ENCODE measurements at regions not wholly inside any gene's neighbourhood (a gene's known extent, or its start where the extent isn't known, plus 50 kb on each side); places are given as distances from the start of the nearest gene placed in this dataset.

DNA sequence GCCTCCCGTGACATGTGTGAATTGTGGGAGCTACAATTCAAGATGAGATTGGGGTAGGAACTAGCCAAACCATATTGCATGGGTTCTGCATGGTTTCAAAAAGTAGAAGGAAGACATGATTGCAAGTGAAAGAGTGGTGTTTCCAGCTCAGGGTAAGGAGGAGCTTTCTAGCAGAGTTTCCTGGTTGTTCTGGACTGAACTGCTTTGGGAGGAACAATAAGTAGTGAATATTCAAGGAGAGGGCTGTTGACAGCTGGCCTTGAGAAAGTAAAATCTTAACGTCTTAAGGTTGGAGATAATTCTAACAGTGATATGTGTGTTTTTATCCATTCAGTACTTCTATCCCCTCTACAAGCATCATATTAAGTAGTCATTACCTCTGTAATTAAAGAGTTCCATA, 62.2 kb upstream of the PRKG1 start:
- TF ChIP-seq, protein P1, sequence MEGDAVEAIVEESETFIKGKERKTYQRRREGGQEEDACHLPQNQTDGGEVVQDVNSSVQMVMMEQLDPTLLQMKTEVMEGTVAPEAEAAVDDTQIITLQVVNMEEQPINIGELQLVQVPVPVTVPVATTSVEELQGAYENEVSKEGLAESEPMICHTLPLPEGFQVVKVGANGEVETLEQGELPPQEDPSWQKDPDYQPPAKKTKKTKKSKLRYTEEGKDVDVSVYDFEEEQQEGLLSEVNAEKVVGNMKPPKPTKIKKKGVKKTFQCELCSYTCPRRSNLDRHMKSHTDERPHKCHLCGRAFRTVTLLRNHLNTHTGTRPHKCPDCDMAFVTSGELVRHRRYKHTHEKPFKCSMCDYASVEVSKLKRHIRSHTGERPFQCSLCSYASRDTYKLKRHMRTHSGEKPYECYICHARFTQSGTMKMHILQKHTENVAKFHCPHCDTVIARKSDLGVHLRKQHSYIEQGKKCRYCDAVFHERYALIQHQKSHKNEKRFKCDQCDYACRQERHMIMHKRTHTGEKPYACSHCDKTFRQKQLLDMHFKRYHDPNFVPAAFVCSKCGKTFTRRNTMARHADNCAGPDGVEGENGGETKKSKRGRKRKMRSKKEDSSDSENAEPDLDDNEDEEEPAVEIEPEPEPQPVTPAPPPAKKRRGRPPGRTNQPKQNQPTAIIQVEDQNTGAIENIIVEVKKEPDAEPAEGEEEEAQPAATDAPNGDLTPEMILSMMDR (IDR thresholded peaks at IDR 0.05; ENCODE audit: insufficient read depth, low read length, poor library complexity, severe bottlenecking): no peak
- no peak for TF ChIP-seq EZH2phosphoT487 (conservative IDR thresholded peaks at IDR 0.05; ENCODE audit: low read length)

Measured in SU-DHL-6 (cell line).